A549 (cell line): ENCODE measurements at regions not wholly inside any gene's neighbourhood (a gene's known extent, or its start where the extent isn't known, plus 50 kb on each side); places are given as distances from the start of the nearest gene placed in this dataset.

Experiments used
- ATAC-seq, 2 experiments: fragments of 200-7000 bp in 1 of 2; fragments of >200 bp in 1 of 2; cut with Nextera tagmentation in 1 of 2; cut with Tn5 transposase in 1 of 2; 3 replicates each; pipeline versions ENCODE4 v1.8.0 to v1.9.1; 2018 to 2020; ENCODE audit warnings: mild to moderate bottlenecking in 1 of 2, moderate library complexity in 1 of 2
- CTCF ChIA-PET: fragments of 300-600 bp; sonication (Branson Sonifier 250); formaldehyde crosslinking; extraction: SDS; loops from one replicate; lab custom pipeline; 2021; ENCODE audit warnings: antibody characterized with exemption, inconsistent platforms; lab: Yijun Ruan, JAX
- POLR2A ChIA-PET: fragments of 350-600 bp; formaldehyde crosslinking; extraction: SDS; loops from one replicate; lab custom pipeline; 2021; ENCODE audit warnings: antibody characterized with exemption, inconsistent platforms; lab: Yijun Ruan, JAX
- DNase-seq, 2 experiments: peaks; one replicate each; pipeline versions ENCODE4 v3.0.0 to v3.0.0-alpha.2; 2011 to 2016; ENCODE audit warnings: low read depth in 1 of 2, low spot score in 1 of 2
- FAIRE-seq: peaks from 2 replicates; lab custom pipeline; 2011; peaks lifted over from hg19 to GRCh38; lab: Jason Lieb, UNC
- H3K27ac ChIP-seq, 2 experiments: fragments of >200 bp; sonication (Bioruptor Twin); formaldehyde crosslinking; 3 replicates each; pipeline ENCODE4 v1.5.1; 2016 to 2017
- H3K4me1 ChIP-seq: fragments of >200 bp; sonication (Bioruptor Twin); formaldehyde crosslinking; 3 replicates; pipeline ENCODE4 v1.6.1; 2016
- H3K4me2 ChIP-seq: fragments of >200 bp; sonication (Bioruptor Twin); formaldehyde crosslinking; 3 replicates; pipeline ENCODE4 v1.6.1; 2016
- H3K4me3 ChIP-seq: fragments of >200 bp; sonication (Bioruptor Twin); formaldehyde crosslinking; 3 replicates; pipeline ENCODE4 v1.5.1; 2016
- H3K9me3 ChIP-seq: fragments of >200 bp; sonication (Bioruptor Twin); formaldehyde crosslinking; 3 replicates; pipeline ENCODE4 v1.6.1; 2016
- CEBPB ChIP-seq, 2 experiments: fragments of >200 bp in 1 of 2; sonication (Bioruptor Twin) in 1 of 2; formaldehyde crosslinking in 1 of 2; IDR thresholded peaks; 2 replicates each; pipeline ENCODE4 v1.6.1; 2012 to 2016
- E2F6 ChIP-seq: IDR thresholded peaks from 2 replicates; pipeline ENCODE4 v1.6.1; 2012; ENCODE audit warnings: low read depth, borderline replicate concordance
- EHMT2 ChIP-seq: fragments of 200-600 bp; sonication (generic); IDR thresholded peaks from 2 replicates; pipeline ENCODE4 v1.6.1; 2016; ENCODE audit warnings: antibody characterized with exemption, low read depth, mild to moderate bottlenecking, moderate library complexity
- FOXS1 ChIP-seq: fragments of 250-450 bp; sonication (Bioruptor Pico); IDR thresholded peaks from 2 replicates; pipeline ENCODE4 v1.5.0; 2020; ENCODE audit warnings: mild to moderate bottlenecking, moderate library complexity
- GATA3 ChIP-seq: IDR thresholded peaks from 2 replicates; pipeline ENCODE4 v1.6.1; 2012; ENCODE audit warnings: borderline replicate concordance
- HES2 ChIP-seq: fragments of >200 bp; sonication (Bioruptor Twin); formaldehyde crosslinking; IDR thresholded peaks from 2 replicates; pipeline ENCODE4 v1.6.1; 2016
- HEYL ChIP-seq: fragments of 250-450 bp; sonication (Bioruptor Pico); IDR thresholded peaks from 2 replicates; pipeline ENCODE4 v1.8.0; 2021; ENCODE audit warnings: mild to moderate bottlenecking, moderate library complexity
- HOXB13 ChIP-seq: fragments of 250-450 bp; sonication (Bioruptor Pico); IDR thresholded peaks from 2 replicates; pipeline ENCODE4 v1.5.0; 2020; ENCODE audit warnings: low read depth, mild to moderate bottlenecking, moderate library complexity
- JUN ChIP-seq, 2 experiments: fragments of >200 bp; sonication (Bioruptor Twin); formaldehyde crosslinking; IDR thresholded peaks; 2 replicates in 1 of 2; 3 replicates in 1 of 2; pipeline ENCODE4 v1.6.1; 2016 to 2017
- KDM1A ChIP-seq: fragments of 200-600 bp; sonication (generic); IDR thresholded peaks from 2 replicates; pipeline ENCODE4 v1.6.1; 2016; ENCODE audit warnings: low read depth, mild to moderate bottlenecking
- KDM5A ChIP-seq: fragments of 200-600 bp; sonication (generic); IDR thresholded peaks from 2 replicates; pipeline ENCODE4 v1.6.1; 2016; ENCODE audit warnings: antibody characterized with exemption, mild to moderate bottlenecking
- MAZ ChIP-seq: fragments of 150-350 bp; IDR thresholded peaks from 2 replicates; pipeline ENCODE4 v1.6.1; 2014; ENCODE audit warnings: antibody characterized with exemption, low read depth, low read length, borderline replicate concordance
- MYC ChIP-seq: IDR thresholded peaks from 2 replicates; pipeline ENCODE4 v1.6.1; 2012; ENCODE audit warnings: mild to moderate bottlenecking, inconsistent platforms, low read length, improper control_type of control experiment, borderline replicate concordance
- NPAS2 ChIP-seq: fragments of 250-450 bp; sonication (Bioruptor Pico); IDR thresholded peaks from 2 replicates; pipeline ENCODE4 v1.8.0; 2022; ENCODE audit warnings: mild to moderate bottlenecking, moderate library complexity, borderline replicate concordance
- NR3C1 ChIP-seq: fragments of >200 bp; sonication (Bioruptor Twin); formaldehyde crosslinking; IDR thresholded peaks from 3 replicates; pipeline ENCODE4 v1.6.1; 2017
- POLR2A ChIP-seq: IDR thresholded peaks from 2 replicates; pipeline ENCODE4 v1.6.1; 2012; ENCODE audit warnings: mild to moderate bottlenecking, low read length
- POLR2AphosphoS2 ChIP-seq: conservative IDR thresholded peaks from 2 replicates; pipeline ENCODE4 v1.6.1; 2012; ENCODE audit warnings: low read length, improper control_type of control experiment, inconsistent platforms
- RARB ChIP-seq: fragments of 250-450 bp; sonication (Bioruptor Pico); IDR thresholded peaks from 2 replicates; pipeline ENCODE4 v1.8.0; 2021; ENCODE audit warnings: mild to moderate bottlenecking, moderate library complexity
- RCOR1 ChIP-seq: fragments of 150-350 bp; IDR thresholded peaks from 2 replicates; pipeline ENCODE4 v1.6.1; 2014; ENCODE audit warnings: antibody characterized with exemption, low read length, low read depth
- RFX5 ChIP-seq: fragments of 450-650 bp; IDR thresholded peaks from 2 replicates; pipeline ENCODE4 v1.7.1; 2014; ENCODE audit warnings: antibody characterized with exemption, mild to moderate bottlenecking, moderate library complexity
- RNF2 ChIP-seq: fragments of 200-600 bp; sonication (generic); IDR thresholded peaks from 2 replicates; pipeline ENCODE4 v1.6.1; 2016; ENCODE audit warnings: low read depth, mild to moderate bottlenecking, antibody characterized with exemption, moderate library complexity, borderline replicate concordance
- SREBF2 ChIP-seq: fragments of 450-650 bp; IDR thresholded peaks from 2 replicates; pipeline ENCODE4 v1.6.1; 2014; ENCODE audit warnings: mild to moderate bottlenecking, moderate library complexity
- TP53 ChIP-seq: fragments of 250-450 bp; sonication (Bioruptor Pico); IDR thresholded peaks from 2 replicates; pipeline ENCODE4 v1.5.0; 2021; ENCODE audit warnings: mild to moderate bottlenecking, moderate library complexity
- ZSCAN20 ChIP-seq: fragments of 250-450 bp; sonication (Bioruptor Pico); IDR thresholded peaks from 2 replicates; pipeline ENCODE4 v1.8.0; 2022; ENCODE audit warnings: mild to moderate bottlenecking, moderate library complexity
- WGBS: methylation state at CpG from one replicate; pipeline ENCODE4 v1.1.6; 2017; ENCODE audit errors: missing lambda C conversion rate; 5-methylcytosine and 5-hydroxymethylcytosine counted together
- TF ChIP-seq, protein P1 (sequence below): IDR thresholded peaks from 2 replicates; pipeline ENCODE4 v1.6.1; 2012
- TF ChIP-seq, protein P2 (sequence below): fragments of 200-600 bp; sonication (generic); IDR thresholded peaks from 2 replicates; pipeline ENCODE4 v1.6.1; 2016; ENCODE audit warnings: antibody characterized with exemption, mild to moderate bottlenecking, moderate library complexity
- TF ChIP-seq, protein P3 (sequence below): fragments of 150-350 bp; IDR thresholded peaks from 2 replicates; pipeline ENCODE4 v1.6.1; 2014; ENCODE audit warnings: low read depth, mild to moderate bottlenecking, low read length

DNA sequence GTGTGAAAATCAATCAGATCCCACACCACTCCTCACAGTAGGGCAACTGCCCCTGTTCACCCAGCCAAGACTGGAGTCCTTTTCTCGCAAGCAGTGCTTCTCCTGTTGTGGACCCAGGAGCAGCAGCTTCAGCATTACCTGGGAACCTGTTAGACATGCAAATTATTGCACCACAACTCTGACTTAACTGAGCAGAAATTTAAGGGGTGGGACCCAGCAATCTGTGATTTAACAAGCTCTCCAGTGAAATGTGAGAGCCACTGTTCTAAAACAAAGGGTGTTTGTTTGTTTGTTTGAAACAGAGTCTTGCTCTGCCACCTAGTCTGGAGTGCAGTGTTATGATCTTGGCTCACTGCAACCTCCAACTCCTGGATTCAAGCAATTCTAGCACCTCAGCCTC is 591.4 kb downstream of the SOX6 start:
- Histone ChIP-seq H3K4me1 (no peaks in the 10 kb centered on the region), H3K4me3 (no peak overlapping the region), H3K9me3 (peaks cover 4% of the 10 kb centered on the region; the same call in 2 of the 3 replicates), H3K4me2 (no peak overlapping the region), H3K27ac (no peak overlapping the region)
- no peak for DNase-seq
- TF ChIP-seq KDM5A (no peak), NR3C1 (no peak), ZSCAN20 (no peak), EHMT2 (no peak), HOXB13 (no peak), HES2 (no peak), JUN (IDR thresholded peaks at IDR 0.05) (no peak), POLR2AphosphoS2 (no peak), MYC (no peak), POLR2A (no peak), RCOR1 (no peak), NPAS2 (CRISPR knock-in tag) (no peak), SREBF2 (no peak), E2F6 (no peak), CEBPB (IDR thresholded peaks at IDR 0.05) (no peak), MAZ (no peak)
- TF ChIP-seq, protein P1, sequence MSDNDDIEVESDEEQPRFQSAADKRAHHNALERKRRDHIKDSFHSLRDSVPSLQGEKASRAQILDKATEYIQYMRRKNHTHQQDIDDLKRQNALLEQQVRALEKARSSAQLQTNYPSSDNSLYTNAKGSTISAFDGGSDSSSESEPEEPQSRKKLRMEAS, result no peak
- ATAC-seq, result no peak
- WGBS, result 0% methylated on average over 1 of the region's 1 CpG
- ChIA-PET CTCF (no interaction called here), POLR2A (no interaction called here)
- FAIRE-seq, result no peak

GRCh38 chr11:15765530-15765929 is 590.8 kb downstream of the SOX6 start:
- FAIRE-seq, result no peak
- Histone ChIP-seq H3K9me3 (peaks cover 4% of the 10 kb centered on the region; the same call in 2 of the 3 replicates), H3K27ac (no peak overlapping the region), H3K4me3 (no peak overlapping the region), H3K4me2 (no peak overlapping the region), H3K4me1 (no peaks in the 10 kb centered on the region)
- ChIA-PET POLR2A (no interaction called here), CTCF (no interaction called here)
- no peak for ATAC-seq
- no peak for DNase-seq
- TF ChIP-seq, protein P2, sequence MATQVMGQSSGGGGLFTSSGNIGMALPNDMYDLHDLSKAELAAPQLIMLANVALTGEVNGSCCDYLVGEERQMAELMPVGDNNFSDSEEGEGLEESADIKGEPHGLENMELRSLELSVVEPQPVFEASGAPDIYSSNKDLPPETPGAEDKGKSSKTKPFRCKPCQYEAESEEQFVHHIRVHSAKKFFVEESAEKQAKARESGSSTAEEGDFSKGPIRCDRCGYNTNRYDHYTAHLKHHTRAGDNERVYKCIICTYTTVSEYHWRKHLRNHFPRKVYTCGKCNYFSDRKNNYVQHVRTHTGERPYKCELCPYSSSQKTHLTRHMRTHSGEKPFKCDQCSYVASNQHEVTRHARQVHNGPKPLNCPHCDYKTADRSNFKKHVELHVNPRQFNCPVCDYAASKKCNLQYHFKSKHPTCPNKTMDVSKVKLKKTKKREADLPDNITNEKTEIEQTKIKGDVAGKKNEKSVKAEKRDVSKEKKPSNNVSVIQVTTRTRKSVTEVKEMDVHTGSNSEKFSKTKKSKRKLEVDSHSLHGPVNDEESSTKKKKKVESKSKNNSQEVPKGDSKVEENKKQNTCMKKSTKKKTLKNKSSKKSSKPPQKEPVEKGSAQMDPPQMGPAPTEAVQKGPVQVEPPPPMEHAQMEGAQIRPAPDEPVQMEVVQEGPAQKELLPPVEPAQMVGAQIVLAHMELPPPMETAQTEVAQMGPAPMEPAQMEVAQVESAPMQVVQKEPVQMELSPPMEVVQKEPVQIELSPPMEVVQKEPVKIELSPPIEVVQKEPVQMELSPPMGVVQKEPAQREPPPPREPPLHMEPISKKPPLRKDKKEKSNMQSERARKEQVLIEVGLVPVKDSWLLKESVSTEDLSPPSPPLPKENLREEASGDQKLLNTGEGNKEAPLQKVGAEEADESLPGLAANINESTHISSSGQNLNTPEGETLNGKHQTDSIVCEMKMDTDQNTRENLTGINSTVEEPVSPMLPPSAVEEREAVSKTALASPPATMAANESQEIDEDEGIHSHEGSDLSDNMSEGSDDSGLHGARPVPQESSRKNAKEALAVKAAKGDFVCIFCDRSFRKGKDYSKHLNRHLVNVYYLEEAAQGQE, result no peak
- no peak for TF ChIP-seq MAZ
- no peak for TF ChIP-seq RFX5
- no peak for TF ChIP-seq TP53
- TF ChIP-seq JUN (IDR thresholded peaks at IDR 0.05), result no peak
- TF ChIP-seq RARB (CRISPR knock-in tag), result no peak
- WGBS, result 3% methylated on average over 3 of the region's 3 CpGs

DNA sequence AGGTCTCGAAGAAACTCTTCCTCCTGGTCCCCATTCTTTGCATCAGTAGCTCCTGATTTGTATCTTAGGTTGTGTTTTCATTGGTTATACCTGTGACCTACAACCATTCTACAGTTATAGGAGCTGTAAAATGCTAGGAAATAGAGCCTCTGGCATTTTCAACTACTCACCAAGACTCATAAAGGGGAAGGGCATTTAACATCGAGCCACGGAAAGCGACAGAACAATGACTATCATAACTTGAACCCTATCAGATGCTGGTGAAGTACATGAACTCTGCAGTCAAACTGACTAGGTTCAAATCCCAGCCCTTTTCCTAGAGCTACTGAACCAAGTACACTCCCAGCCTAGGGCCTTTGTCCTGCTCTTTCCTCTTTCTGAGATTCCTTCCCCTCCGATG is 588.0 kb downstream of the SOX6 start:
- ATAC-seq, result no peak
- no peaks in the 10 kb centered on the region for H3K4me1 ChIP-seq
- CTCF ChIA-PET, result interaction anchor here (1.0 to 1.4 kb wide), 2 partner anchors 13 to 845 kb away, joined by 4 read pairs; no protein-coding TSS in a partner anchor
- no peak for DNase-seq
- TF ChIP-seq JUN (IDR thresholded peaks at IDR 0.05) (no peak), HEYL (CRISPR knock-in tag) (no peak), KDM1A (no peak), EHMT2 (no peak), GATA3 (no peak), HOXB13 (no peak), POLR2AphosphoS2 (no peak), ZSCAN20 (no peak), RNF2 (no peak), FOXS1 (no peak), E2F6 (no peak), HES2 (no peak), MAZ (no peak)
- TF ChIP-seq, protein P3, sequence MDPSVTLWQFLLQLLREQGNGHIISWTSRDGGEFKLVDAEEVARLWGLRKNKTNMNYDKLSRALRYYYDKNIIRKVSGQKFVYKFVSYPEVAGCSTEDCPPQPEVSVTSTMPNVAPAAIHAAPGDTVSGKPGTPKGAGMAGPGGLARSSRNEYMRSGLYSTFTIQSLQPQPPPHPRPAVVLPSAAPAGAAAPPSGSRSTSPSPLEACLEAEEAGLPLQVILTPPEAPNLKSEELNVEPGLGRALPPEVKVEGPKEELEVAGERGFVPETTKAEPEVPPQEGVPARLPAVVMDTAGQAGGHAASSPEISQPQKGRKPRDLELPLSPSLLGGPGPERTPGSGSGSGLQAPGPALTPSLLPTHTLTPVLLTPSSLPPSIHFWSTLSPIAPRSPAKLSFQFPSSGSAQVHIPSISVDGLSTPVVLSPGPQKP, result no peak
- TF ChIP-seq, all 56 proteins: peak for 0
- WGBS, result 56% methylated on average over 5 of the region's 5 CpGs
- H3K9me3 ChIP-seq, result peaks cover 4% of the 10 kb centered on the region; the same call in 1 of the 3 replicates
- H3K4me2 ChIP-seq, result no peak overlapping the region
- no peak overlapping the region for H3K27ac ChIP-seq
- no peak for FAIRE-seq
- POLR2A ChIA-PET, result no interaction called here
- H3K4me3 ChIP-seq, result no peak overlapping the region
